Neural progenitor cell (in vitro differentiated cells): ENCODE measurements at regions not wholly inside any gene's neighbourhood (a gene's known extent, or its start where the extent isn't known, plus 50 kb on each side); places are given as distances from the start of the nearest gene placed in this dataset.

ENCODE experiments used
- DNase-seq: peaks from one replicate; pipeline ENCODE4 v3.0.0-alpha.2; 2016; ENCODE audit warnings: low spot score
- H2AFZ ChIP-seq: fragments of 200-600 bp; sonication (generic); replicated peaks from 2 replicates; pipeline ENCODE4 v1.6.1; 2016; ENCODE audit warnings: antibody characterized with exemption
- H3F3A ChIP-seq: fragments of 200-600 bp; sonication (generic); 2 replicates; pipeline ENCODE4 v1.6.1; 2016; ENCODE audit warnings: antibody characterized with exemption, low read depth
- H3K27ac ChIP-seq: fragments of 200-600 bp; sonication (generic); 2 replicates; pipeline ENCODE4 v1.5.1; 2016; ENCODE audit warnings: mild to moderate bottlenecking
- H3K27me3 ChIP-seq: fragments of 200-600 bp; sonication (generic); 2 replicates; pipeline ENCODE4 v1.6.1; 2016; ENCODE audit warnings: mild to moderate bottlenecking, moderate library complexity
- H3K36me3 ChIP-seq: fragments of 200-600 bp; sonication (generic); 2 replicates; pipeline ENCODE4 v1.5.1; 2016
- H3K4me1 ChIP-seq: fragments of 200-600 bp; sonication (generic); 2 replicates; pipeline ENCODE4 v1.6.1; 2016; ENCODE audit warnings: mixed run types
- H3K4me2 ChIP-seq: fragments of 200-600 bp; sonication (generic); 2 replicates; pipeline ENCODE4 v1.6.1; 2016
- H3K4me3 ChIP-seq: fragments of 200-600 bp; sonication (generic); 2 replicates; pipeline ENCODE4 v1.5.1; 2016
- H3K79me2 ChIP-seq: fragments of 200-600 bp; sonication (generic); 2 replicates; pipeline ENCODE4 v1.6.1; 2016; ENCODE audit warnings: low read depth
- H3K9ac ChIP-seq: fragments of 200-600 bp; sonication (generic); 2 replicates; pipeline ENCODE4 v1.6.1; 2016
- H3K9me3 ChIP-seq: fragments of 200-600 bp; sonication (generic); 2 replicates; pipeline ENCODE4 v1.5.1; 2016; ENCODE audit warnings: low read depth
- H4K20me1 ChIP-seq: fragments of 200-600 bp; sonication (generic); 2 replicates; pipeline ENCODE4 v1.6.1; 2016; ENCODE audit warnings: low read depth
- H3K27ac Mint-ChIP-seq: 3 replicates; pipeline ENCODE4 v1.8.0; 2021; ENCODE audit warnings: mixed read lengths
- H3K27me3 Mint-ChIP-seq: 2 replicates; pipeline ENCODE4 v1.8.0; 2022; ENCODE audit warnings: low read depth, mild to moderate bottlenecking, inconsistent platforms, moderate library complexity, mixed read lengths; ENCODE audit not compliant: insufficient read depth
- H3K36me3 Mint-ChIP-seq: 3 replicates; pipeline ENCODE4 v1.8.0; 2021; ENCODE audit warnings: mixed read lengths
- H3K4me1 Mint-ChIP-seq: 3 replicates; pipeline ENCODE4 v1.8.0; 2021; ENCODE audit warnings: mixed read lengths
- H3K4me3 Mint-ChIP-seq: 3 replicates; pipeline ENCODE4 v1.8.0; 2021; ENCODE audit warnings: mild to moderate bottlenecking, moderate library complexity, mixed read lengths
- H3K9me3 Mint-ChIP-seq: 3 replicates; pipeline ENCODE4 v1.8.0; 2020; ENCODE audit warnings: mixed read lengths
- CTCF ChIP-seq: fragments of 200-600 bp; sonication (generic); IDR thresholded peaks from 2 replicates; pipeline ENCODE4 v1.5.1; 2017; ENCODE audit warnings: antibody characterized with exemption, mild to moderate bottlenecking
- EZH2 ChIP-seq: fragments of 200-600 bp; sonication (generic); IDR thresholded peaks from 2 replicates; pipeline ENCODE4 v1.6.1; 2017; ENCODE audit warnings: antibody characterized with exemption, mild to moderate bottlenecking, moderate library complexity
- EZH2phosphoT487 ChIP-seq: fragments of 200-600 bp; sonication (generic); IDR thresholded peaks from 2 replicates; pipeline ENCODE4 v1.6.1; 2017; ENCODE audit warnings: antibody characterized with exemption

DNA sequence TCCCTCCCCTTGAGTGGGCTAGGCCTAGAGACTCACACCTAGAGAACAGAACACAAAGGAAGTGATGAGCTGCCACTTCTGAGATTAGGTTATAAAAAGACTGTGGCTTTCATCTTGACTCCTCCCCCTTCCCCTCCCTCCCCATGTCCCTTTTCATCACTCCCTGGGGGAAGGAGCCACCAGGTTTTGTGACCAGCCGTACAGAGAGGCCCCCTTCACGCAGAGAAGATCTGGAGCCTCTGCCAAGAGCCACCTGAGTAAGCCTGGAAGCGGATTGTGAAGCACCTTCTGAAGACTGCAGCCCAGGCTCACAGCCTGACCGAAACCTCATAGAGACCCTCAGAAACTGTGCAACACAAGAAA, 118.4 kb upstream of the NXT1 start:
- Histone ChIP-seq H3K4me2 (no peak overlapping the region), H2AFZ (no peak overlapping the region), H3K27ac (no peak overlapping the region), H3F3A (no peaks in the 10 kb centered on the region), H3K27me3 (peaks cover 11% of the 10 kb centered on the region), H4K20me1 (no peaks in the 10 kb centered on the region), H3K79me2 (no peaks in the 10 kb centered on the region), H3K4me3 (no peak overlapping the region), H3K36me3 (no peaks in the 10 kb centered on the region), H3K9ac (no peak overlapping the region), H3K4me1 (no peaks in the 10 kb centered on the region), H3K9me3 (no peaks in the 10 kb centered on the region)
- H3K36me3 Mint-ChIP-seq: peaks cover 2% of the 10 kb centered on the region
- H3K27ac Mint-ChIP-seq: no peak overlapping the region
- no peak for DNase-seq
- no peak overlapping the region for H3K4me3 Mint-ChIP-seq
- H3K9me3 Mint-ChIP-seq: peaks cover 5% of the 10 kb centered on the region
- H3K27me3 Mint-ChIP-seq: peaks cover 8% of the 10 kb centered on the region
- no peaks in the 10 kb centered on the region for H3K4me1 Mint-ChIP-seq
- no peak for TF ChIP-seq CTCF
- TF ChIP-seq EZH2: no peak
- no peak for TF ChIP-seq EZH2phosphoT487

GRCh38 chr20:23231561-23232218, 118.9 kb upstream of the NXT1 start:
- TF ChIP-seq EZH2phosphoT487 (no peak), CTCF (no peak), EZH2 (no peak)
- H3F3A ChIP-seq: no peaks in the 10 kb centered on the region
- no peak overlapping the region for H3K4me3 Mint-ChIP-seq
- peaks cover 5% of the 10 kb centered on the region for H3K9me3 Mint-ChIP-seq
- H3K4me2 ChIP-seq: no peak overlapping the region
- no peak overlapping the region for H3K27ac Mint-ChIP-seq
- no peak overlapping the region for H3K4me3 ChIP-seq
- H3K9ac ChIP-seq: no peak overlapping the region
- no peaks in the 10 kb centered on the region for H4K20me1 ChIP-seq
- no peak for DNase-seq
- no peaks in the 10 kb centered on the region for H3K79me2 ChIP-seq
- H3K4me1 Mint-ChIP-seq: no peaks in the 10 kb centered on the region
- H3K9me3 ChIP-seq: no peaks in the 10 kb centered on the region
- peaks cover 8% of the 10 kb centered on the region for H3K27me3 Mint-ChIP-seq
- H3K27ac ChIP-seq: no peak overlapping the region
- H3K36me3 Mint-ChIP-seq: peaks cover 2% of the 10 kb centered on the region
- no peaks in the 10 kb centered on the region for H3K4me1 ChIP-seq
- H2AFZ ChIP-seq: no peak overlapping the region
- peaks cover 7% of the 10 kb centered on the region for H3K27me3 ChIP-seq
- no peaks in the 10 kb centered on the region for H3K36me3 ChIP-seq

DNA sequence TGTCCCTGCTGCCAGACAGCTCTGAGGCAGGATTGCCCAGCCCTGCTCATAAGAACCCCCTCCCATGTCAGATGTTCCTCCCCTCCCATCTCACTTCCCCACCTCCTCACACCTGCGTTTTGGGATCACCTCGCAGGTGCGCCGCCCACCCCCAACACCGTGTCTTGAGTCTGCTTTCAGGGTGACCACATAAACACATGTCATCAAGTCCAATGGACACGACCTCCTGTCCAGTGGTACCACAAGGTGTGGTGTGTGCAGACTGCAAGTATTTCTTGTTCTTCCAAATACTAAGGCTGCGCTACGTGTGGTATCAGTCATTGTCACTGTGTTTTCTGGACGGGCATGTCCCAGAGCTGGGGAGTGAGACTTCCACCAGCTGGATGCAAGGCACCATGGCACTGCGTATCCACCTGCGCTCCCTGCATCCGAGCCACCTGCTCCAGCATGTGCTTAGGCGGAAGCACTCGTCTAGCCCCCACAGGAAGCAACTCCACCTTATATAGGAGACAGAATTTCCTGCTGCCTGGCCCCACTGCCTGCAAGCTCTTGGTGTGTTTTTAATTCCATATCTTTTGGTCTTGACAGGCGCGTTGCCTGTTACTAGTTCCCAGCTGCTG, 119.7 kb upstream of the NXT1 start:
- no peaks in the 10 kb centered on the region for H3F3A ChIP-seq
- H4K20me1 ChIP-seq: no peaks in the 10 kb centered on the region
- no peak overlapping the region for H3K4me3 ChIP-seq
- no peaks in the 10 kb centered on the region for H3K79me2 ChIP-seq
- H3K36me3 Mint-ChIP-seq: peaks cover 2% of the 10 kb centered on the region
- no peaks in the 10 kb centered on the region for H3K9me3 ChIP-seq
- H3K27ac ChIP-seq: no peak overlapping the region
- H2AFZ ChIP-seq: no peak overlapping the region
- H3K4me1 ChIP-seq: no peaks in the 10 kb centered on the region
- H3K4me3 Mint-ChIP-seq: no peak overlapping the region
- H3K4me2 ChIP-seq: no peak overlapping the region
- H3K4me1 Mint-ChIP-seq: no peaks in the 10 kb centered on the region
- TF ChIP-seq EZH2phosphoT487: no peak
- no peak for TF ChIP-seq EZH2
- TF ChIP-seq CTCF: no peak
- H3K27me3 ChIP-seq: no peaks in the 10 kb centered on the region
- no peak overlapping the region for H3K27ac Mint-ChIP-seq
- H3K27me3 Mint-ChIP-seq: peaks cover 8% of the 10 kb centered on the region
- peaks cover 5% of the 10 kb centered on the region for H3K9me3 Mint-ChIP-seq
- no peaks in the 10 kb centered on the region for H3K36me3 ChIP-seq
- H3K9ac ChIP-seq: no peak overlapping the region
- no peak for DNase-seq
